GM12872 (cell line): ENCODE measurements at regions not wholly inside any gene's neighbourhood (a gene's known extent, or its start where the extent isn't known, plus 50 kb on each side); places are given as distances from the start of the nearest gene placed in this dataset.

Experiments used
- TF ChIP-seq, protein P1 (sequence below): IDR thresholded peaks from 3 replicates; pipeline ENCODE4 v1.5.1; 2011; ENCODE audit warnings: low read depth, mild to moderate bottlenecking, low read length, moderate library complexity; ENCODE audit not compliant: insufficient read depth

DNA sequence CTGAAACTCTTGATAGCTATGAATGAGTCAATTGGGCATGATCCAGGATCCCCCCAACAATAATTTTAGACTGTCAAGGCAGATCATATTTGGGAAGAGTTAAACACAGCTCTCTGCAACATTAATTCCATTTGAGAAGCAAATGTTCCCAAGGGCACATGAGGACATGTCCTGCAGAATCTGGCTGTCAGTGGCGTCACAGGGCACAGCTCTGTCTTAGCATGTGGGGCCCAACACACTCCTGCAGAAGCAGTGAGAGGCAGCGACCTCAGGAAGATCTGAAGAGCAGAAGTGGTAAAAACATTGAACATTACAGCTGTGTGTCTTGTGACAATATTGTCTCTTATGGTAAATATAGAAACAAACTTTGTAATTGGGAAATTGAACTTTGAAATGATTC lies 197.1 kb upstream of the PBX1 start:
- TF ChIP-seq, protein P1, sequence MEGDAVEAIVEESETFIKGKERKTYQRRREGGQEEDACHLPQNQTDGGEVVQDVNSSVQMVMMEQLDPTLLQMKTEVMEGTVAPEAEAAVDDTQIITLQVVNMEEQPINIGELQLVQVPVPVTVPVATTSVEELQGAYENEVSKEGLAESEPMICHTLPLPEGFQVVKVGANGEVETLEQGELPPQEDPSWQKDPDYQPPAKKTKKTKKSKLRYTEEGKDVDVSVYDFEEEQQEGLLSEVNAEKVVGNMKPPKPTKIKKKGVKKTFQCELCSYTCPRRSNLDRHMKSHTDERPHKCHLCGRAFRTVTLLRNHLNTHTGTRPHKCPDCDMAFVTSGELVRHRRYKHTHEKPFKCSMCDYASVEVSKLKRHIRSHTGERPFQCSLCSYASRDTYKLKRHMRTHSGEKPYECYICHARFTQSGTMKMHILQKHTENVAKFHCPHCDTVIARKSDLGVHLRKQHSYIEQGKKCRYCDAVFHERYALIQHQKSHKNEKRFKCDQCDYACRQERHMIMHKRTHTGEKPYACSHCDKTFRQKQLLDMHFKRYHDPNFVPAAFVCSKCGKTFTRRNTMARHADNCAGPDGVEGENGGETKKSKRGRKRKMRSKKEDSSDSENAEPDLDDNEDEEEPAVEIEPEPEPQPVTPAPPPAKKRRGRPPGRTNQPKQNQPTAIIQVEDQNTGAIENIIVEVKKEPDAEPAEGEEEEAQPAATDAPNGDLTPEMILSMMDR: no peak

DNA sequence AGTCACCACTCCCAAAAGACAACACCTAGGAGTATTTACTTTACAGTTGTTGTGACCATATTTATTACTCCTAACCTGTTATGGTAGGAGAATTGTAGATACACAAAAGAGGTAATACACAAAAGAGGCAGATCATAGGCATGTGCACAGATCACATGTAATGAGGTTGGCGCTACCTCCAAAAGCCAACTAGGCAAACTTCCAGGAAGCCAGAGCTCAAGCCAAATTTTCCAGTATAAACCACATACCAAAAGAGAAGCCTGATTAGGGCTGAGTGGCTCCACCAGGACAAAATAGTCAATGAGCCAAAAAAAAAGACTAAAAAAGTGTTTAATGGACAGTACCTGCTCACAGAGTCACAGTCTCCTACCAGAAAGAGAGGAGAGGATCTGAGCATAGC lies 195.0 kb upstream of the PBX1 start:
- TF ChIP-seq, protein P1: no peak

DNA sequence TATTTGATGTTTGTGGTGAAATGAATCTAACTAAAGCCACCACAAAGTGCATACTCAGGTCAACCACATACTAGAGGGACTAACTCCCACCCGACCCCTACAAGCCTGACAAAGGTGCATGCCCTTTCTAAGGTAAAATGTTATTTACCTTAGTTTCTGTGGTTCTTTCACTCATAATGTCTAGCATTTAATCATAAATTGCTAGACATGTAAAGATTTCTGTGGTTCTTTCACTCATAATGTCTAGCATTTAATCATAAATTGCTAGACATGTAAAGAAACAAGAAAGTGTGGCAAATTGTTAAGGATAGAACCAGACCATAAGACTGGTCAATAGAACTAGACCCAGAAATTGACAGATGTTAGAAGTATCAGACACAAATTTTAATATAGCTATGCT lies 193.0 kb upstream of the PBX1 start:
- TF ChIP-seq, protein P1: no peak

DNA sequence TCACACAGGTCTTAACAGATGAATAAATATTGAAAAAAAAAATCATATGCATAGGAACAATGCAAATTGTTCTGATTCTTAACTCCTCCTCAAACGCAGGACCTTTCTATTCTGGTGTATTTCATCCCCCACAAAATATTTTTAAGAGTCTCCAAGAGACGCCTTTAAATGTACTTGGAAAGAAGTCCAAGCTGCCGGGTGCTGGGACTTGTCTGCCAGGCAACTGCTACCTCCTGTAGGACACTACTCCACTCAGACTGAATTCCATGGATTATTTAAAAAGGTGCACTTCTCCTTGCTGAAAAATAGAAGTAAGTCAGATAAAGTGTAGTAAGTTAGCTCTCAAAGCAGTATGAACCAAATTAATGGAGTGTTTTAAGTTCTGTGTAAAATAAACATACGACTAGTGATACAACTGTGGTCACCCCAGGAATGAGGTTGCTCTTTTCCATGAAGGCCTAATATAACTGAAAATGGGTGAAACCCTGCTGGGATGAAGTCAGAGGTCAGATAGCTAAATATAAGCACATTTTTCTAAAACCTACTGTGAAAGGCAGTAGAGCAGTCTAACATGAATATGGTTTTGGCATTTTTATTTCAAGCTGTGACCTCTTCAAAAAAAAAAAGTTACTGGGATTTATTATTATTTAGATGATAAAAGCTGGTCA lies 189.2 kb upstream of the PBX1 start:
- TF ChIP-seq, protein P1: no peak

DNA sequence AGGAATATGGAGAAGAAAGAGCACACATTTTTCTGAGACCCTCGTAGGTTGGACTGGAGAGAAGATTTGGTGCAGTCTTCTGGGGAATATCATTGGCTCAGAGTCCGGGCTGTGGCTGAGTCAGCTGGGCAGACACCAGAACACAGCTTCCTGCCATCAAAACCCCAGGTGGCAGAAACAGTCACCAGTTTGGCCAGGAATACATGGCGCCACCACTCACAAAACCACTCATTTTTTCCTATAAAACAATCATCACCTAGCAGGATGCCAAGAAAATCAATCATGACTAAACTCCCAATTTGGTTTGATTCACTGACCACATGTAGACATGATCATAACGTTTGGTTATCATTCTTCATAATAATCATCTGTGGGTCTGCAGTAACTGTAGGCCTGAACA lies 178.1 kb upstream of the PBX1 start:
- TF ChIP-seq, protein P1: no peak

DNA sequence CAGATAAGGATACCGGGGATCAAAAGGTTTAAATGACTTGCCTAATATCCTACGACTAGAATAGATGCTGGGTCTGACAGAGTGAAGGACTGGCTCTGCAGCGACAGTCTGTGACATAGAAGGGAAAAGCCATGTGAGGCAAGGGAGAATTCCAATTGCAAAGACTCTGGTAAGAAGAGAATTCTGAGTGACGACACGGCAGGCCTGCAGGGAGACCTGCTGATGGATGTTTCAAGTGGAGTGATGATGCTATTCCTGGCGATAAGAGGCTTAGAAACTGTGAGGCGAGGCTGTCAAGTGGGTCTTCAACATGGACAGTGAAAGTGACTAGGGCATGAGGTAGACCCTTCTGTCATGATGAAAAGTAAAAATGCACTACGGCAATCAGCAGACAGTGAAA lies 176.6 kb upstream of the PBX1 start:
- TF ChIP-seq, protein P1: no peak

DNA sequence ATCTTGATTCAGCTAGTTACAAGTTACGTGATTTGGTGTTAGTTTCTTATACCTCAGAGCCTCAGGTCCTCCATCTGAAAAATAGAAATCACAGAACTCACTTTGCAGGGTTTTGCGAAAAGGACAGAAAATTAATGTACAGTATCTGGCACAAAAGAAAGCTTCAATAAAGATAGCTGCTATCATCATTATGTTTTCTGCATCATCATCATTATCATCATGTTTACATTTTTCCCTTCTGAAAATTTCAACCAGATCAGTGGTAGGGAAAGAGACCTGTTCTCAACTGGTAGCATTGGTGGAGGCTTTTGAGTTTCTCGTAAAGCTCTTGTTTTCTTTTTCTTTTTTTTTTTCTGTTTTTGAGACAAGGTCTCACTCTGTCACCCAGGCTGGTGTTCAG lies 174.7 kb upstream of the PBX1 start:
- TF ChIP-seq, protein P1: no peak
